T-cell (primary cell): ENCODE measurements at regions not wholly inside any gene's neighbourhood (a gene's known extent, or its start where the extent isn't known, plus 50 kb on each side); places are given as distances from the start of the nearest gene placed in this dataset.

Experiments
- ATAC-seq, 4 experiments: fragments of 200-7000 bp in 3 of 4; fragments of 150-1000 bp in 1 of 4; cut with Tn5 transposase; replicated peaks in 1 of 4; 1 replicate in 3 of 4; 2 replicates in 1 of 4; pipeline ENCODE4 v1.10.0; 2021; ENCODE audit warnings: moderate library complexity in 3 of 4, mild to moderate bottlenecking in 2 of 4, moderate number of reproducible peaks in 1 of 4
- CTCF ChIA-PET, 2 donors: fragments of 300-600 bp; sonication (Branson Sonifier 250); formaldehyde crosslinking; loops; one replicate each; lab custom pipeline; 2022; ENCODE audit warnings: antibody characterized with exemption in 2 of 2; lab: Charles Lee
- POLR2A ChIA-PET, 2 donors: fragments of 300-600 bp; sonication (Branson Sonifier 250); formaldehyde crosslinking; loops; one replicate each; lab custom pipeline; 2022; ENCODE audit warnings: antibody characterized with exemption in 2 of 2; lab: Charles Lee
- DNase-seq, 35 experiments: peaks; one replicate each; pipeline versions ENCODE4 v3.0.0 to v3.0.0-alpha.2; 2013 to 2023
- H3K27ac ChIP-seq: one replicate; pipeline ENCODE4 v1.5.1; 2013; ENCODE audit warnings: low read length
- H3K27me3 ChIP-seq, 2 experiments: replicated peaks in 1 of 2; 1 replicate in 1 of 2; 2 replicates in 1 of 2; pipeline versions ENCODE4 v1.6.1 to v1.7.0; 2013; ENCODE audit warnings: low read length in 1 of 2, mixed read lengths in 1 of 2; ENCODE audit not compliant: control insufficient read depth in 2 of 2, insufficient read depth in 2 of 2; ENCODE audit errors: extremely low read depth in 1 of 2
- H3K36me3 ChIP-seq, 2 donors: 1 replicate in 1 of 2; 2 replicates in 1 of 2; pipeline versions ENCODE4 v1.6.1 to v1.7.0; 2013; ENCODE audit warnings: low read length in 1 of 2; ENCODE audit not compliant: control insufficient read depth in 2 of 2, insufficient read depth in 1 of 2; ENCODE audit errors: extremely low read depth in 1 of 2
- H3K4me1 ChIP-seq, 2 experiments: 1 replicate in 1 of 2; 2 replicates in 1 of 2; pipeline versions ENCODE4 v1.6.1 to v1.7.0; 2013; ENCODE audit warnings: low read length in 2 of 2, mixed read lengths in 1 of 2; ENCODE audit not compliant: insufficient read depth in 2 of 2, control insufficient read depth in 1 of 2; ENCODE audit errors: extremely low read depth in 1 of 2
- H3K4me3 ChIP-seq, 2 donors: 1 replicate in 1 of 2; 2 replicates in 1 of 2; pipeline versions ENCODE4 v1.5.1 to v1.7.0; 2013; ENCODE audit warnings: mild to moderate bottlenecking in 2 of 2, low read length in 1 of 2, moderate library complexity in 1 of 2; ENCODE audit not compliant: control insufficient read depth in 1 of 2; ENCODE audit errors: extremely low read depth in 1 of 2
- H3K9me3 ChIP-seq: 2 replicates; pipeline ENCODE4 v1.7.0; 2013
- H3K27ac Mint-ChIP-seq, 2 donors: one replicate each; pipeline ENCODE4 v1.8.0; 2020 to 2021; ENCODE audit warnings: mild to moderate bottlenecking in 2 of 2, mixed read lengths in 2 of 2
- H3K27me3 Mint-ChIP-seq, 2 donors: one replicate each; pipeline ENCODE4 v1.8.0; 2021 to 2022; ENCODE audit warnings: mixed read lengths in 2 of 2
- H3K36me3 Mint-ChIP-seq: one replicate; pipeline ENCODE4 v1.8.0; 2021; ENCODE audit warnings: mixed read lengths
- H3K4me1 Mint-ChIP-seq, 3 donors: one replicate each; pipeline ENCODE4 v1.8.0; 2020 to 2022; ENCODE audit warnings: mixed read lengths in 3 of 3, mild to moderate bottlenecking in 1 of 3
- H3K4me3 Mint-ChIP-seq, 3 donors: one replicate each; pipeline ENCODE4 v1.8.0; 2020 to 2022; ENCODE audit warnings: mild to moderate bottlenecking in 3 of 3, mixed read lengths in 3 of 3, moderate library complexity in 3 of 3
- H3K9me3 Mint-ChIP-seq, 3 donors: one replicate each; pipeline ENCODE4 v1.8.0; 2020 to 2022; ENCODE audit warnings: mixed read lengths in 3 of 3
- WGBS: methylation state at CpG from one replicate; pipeline ENCODE4 v1.1.5; 2013; ENCODE audit warnings: missing lambda C conversion rate; ENCODE audit not compliant: insufficient coverage; 5-methylcytosine and 5-hydroxymethylcytosine counted together

GRCh38 chr1:187645651-187646050 is 816.9 kb downstream of the PLA2G4A start:
- no peak overlapping the region for H3K4me3 Mint-ChIP-seq
- Histone ChIP-seq H3K4me3 (no peak overlapping the region), H3K9me3 (no peaks in the 10 kb centered on the region), H3K27me3 (no peaks in the 10 kb centered on the region), H3K27ac (no peak overlapping the region), H3K36me3 (no peaks in the 10 kb centered on the region), H3K4me1 (no peaks in the 10 kb centered on the region)
- ATAC-seq (no peak), DNase-seq (no peak)
- no peak overlapping the region for H3K27ac Mint-ChIP-seq
- no peaks in the 10 kb centered on the region for H3K36me3 Mint-ChIP-seq
- ChIA-PET POLR2A (no interaction called here), CTCF (no interaction called here)
- peaks cover 2 to 4% (median 2%) of the 10 kb centered on the region in 3 donors for H3K9me3 Mint-ChIP-seq
- no peaks in the 10 kb centered on the region for H3K4me1 Mint-ChIP-seq
- no peaks in the 10 kb centered on the region for H3K27me3 Mint-ChIP-seq
- 46% methylated on average over 2 of the region's 2 CpGs for WGBS

DNA sequence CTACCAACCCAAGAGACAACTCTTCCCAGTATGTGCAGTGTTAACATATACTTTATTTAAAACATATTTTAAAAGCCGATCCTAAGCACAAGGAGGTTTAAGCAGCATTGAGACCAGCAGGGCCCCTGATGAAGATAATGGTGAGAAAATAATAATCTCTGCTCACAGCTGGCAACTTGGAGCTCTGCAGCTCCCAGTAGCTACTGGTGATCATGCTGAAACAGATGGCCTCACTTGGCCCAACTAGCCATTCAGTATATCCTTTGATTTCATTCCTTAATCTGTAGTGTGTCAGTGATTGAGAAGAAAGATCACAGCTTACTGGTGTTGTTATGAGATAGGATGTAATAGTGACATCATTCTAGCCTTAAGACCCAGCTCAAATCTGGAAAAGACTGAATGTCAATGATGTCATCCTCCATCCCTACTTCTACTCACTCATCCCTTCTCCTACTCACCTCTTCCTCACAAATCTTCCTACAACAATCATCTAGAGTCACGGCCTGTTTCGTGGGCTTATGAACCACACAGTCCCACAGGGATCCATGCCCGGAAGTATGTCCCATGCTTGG is 817.9 kb downstream of the PLA2G4A start:
- Mint-ChIP-seq H3K4me3 (no peak overlapping the region), H3K9me3 (peaks cover 0 to 4% (median 2%) of the 10 kb centered on the region in 3 donors), H3K27ac (no peak overlapping the region), H3K36me3 (no peaks in the 10 kb centered on the region), H3K4me1 (no peaks in the 10 kb centered on the region), H3K27me3 (no peaks in the 10 kb centered on the region)
- Histone ChIP-seq H3K4me3 (no peak overlapping the region), H3K4me1 (no peaks in the 10 kb centered on the region), H3K36me3 (no peaks in the 10 kb centered on the region), H3K9me3 (no peaks in the 10 kb centered on the region), H3K27ac (no peak overlapping the region), H3K27me3 (no peaks in the 10 kb centered on the region)
- ChIA-PET CTCF (no interaction called here), POLR2A (no interaction called here)
- no peak for DNase-seq
- WGBS: 100% methylated on average over 1 of the region's 4 CpGs
- ATAC-seq: no peak

DNA sequence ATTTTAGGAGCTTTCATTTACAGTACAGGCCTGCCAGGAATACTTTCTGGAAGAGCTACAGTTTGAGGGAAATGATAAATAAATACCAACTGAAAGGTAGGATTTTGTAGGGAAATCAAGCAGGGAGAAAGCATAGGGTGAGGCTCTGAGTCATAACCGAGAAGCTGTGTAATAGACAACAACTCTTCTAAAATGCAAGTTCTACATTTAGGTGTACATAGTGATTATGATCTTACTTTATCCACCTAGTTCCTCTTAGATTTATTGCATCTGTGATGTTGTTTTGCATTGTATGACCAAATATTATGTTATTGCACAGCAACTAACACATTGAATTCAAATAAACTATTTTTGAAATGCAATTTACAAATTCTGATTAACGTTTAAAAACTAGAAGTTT is 819.3 kb downstream of the PLA2G4A start:
- Mint-ChIP-seq H3K4me3 (no peak overlapping the region), H3K36me3 (no peaks in the 10 kb centered on the region), H3K27me3 (no peaks in the 10 kb centered on the region), H3K9me3 (peaks cover 0 to 4% (median 2%) of the 10 kb centered on the region in 3 donors), H3K27ac (no peak overlapping the region), H3K4me1 (no peaks in the 10 kb centered on the region)
- H3K4me1 ChIP-seq: no peaks in the 10 kb centered on the region
- ChIA-PET POLR2A (no interaction called here), CTCF (no interaction called here)
- no peak overlapping the region for H3K4me3 ChIP-seq
- no peaks in the 10 kb centered on the region for H3K27me3 ChIP-seq
- DNase-seq: no peak
- H3K36me3 ChIP-seq: no peaks in the 10 kb centered on the region
- H3K9me3 ChIP-seq: no peaks in the 10 kb centered on the region
- no peak for ATAC-seq
- WGBS: no CpG with 5 or more reads among the region's 2 CpGs
- H3K27ac ChIP-seq: no peak overlapping the region

GRCh38 chr1:187654635-187655034 is 825.9 kb downstream of the PLA2G4A start:
- no peaks in the 10 kb centered on the region for H3K27me3 Mint-ChIP-seq
- H3K27ac Mint-ChIP-seq: no peak overlapping the region
- Histone ChIP-seq H3K4me1 (no peaks in the 10 kb centered on the region), H3K36me3 (no peaks in the 10 kb centered on the region), H3K9me3 (no peaks in the 10 kb centered on the region), H3K4me3 (no peak overlapping the region), H3K27me3 (no peaks in the 10 kb centered on the region), H3K27ac (no peak overlapping the region)
- no peak for ATAC-seq
- H3K9me3 Mint-ChIP-seq: peaks cover 0 to 5% (median 0%) of the 10 kb centered on the region in 3 donors
- H3K36me3 Mint-ChIP-seq: no peaks in the 10 kb centered on the region
- H3K4me3 Mint-ChIP-seq: no peak overlapping the region
- H3K4me1 Mint-ChIP-seq: no peaks in the 10 kb centered on the region
- WGBS: no CpG with 5 or more reads among the region's 2 CpGs
- CTCF ChIA-PET: no interaction called here
- DNase-seq: no peak
- POLR2A ChIA-PET: no interaction called here

- no peaks in the 10 kb centered on the region for H3K4me1 Mint-ChIP-seq
Measured at GRCh38 chr1:187655104-187655503, 826.4 kb downstream of the PLA2G4A start.

DNA sequence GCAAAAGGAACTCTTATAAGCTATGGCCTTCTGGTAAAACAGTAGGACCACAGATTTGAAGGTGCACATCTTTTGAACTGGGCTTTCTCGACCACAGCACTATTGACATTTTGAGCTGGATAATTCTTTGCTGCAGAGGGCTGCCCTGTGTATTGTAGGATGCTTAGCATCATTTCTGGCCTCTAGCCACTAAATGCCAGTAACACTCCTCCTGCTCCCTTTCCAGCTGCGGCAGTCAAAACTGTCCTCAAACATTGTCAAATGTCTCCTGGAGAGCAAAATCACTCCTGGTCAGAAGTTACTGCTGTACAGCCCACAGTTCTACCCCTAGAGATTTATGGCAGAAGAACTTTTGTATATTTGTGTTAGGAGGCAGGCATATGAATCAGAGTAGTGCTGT is 836.7 kb downstream of the PLA2G4A start:
- Mint-ChIP-seq H3K36me3 (no peaks in the 10 kb centered on the region), H3K27me3 (no peaks in the 10 kb centered on the region), H3K4me3 (no peak overlapping the region), H3K4me1 (no peaks in the 10 kb centered on the region), H3K9me3 (peaks cover 0 to 6% (median 2%) of the 10 kb centered on the region in 3 donors), H3K27ac (no peak overlapping the region)
- no peaks in the 10 kb centered on the region for H3K4me1 ChIP-seq
- CTCF ChIA-PET: no interaction called here
- H3K4me3 ChIP-seq: no peak overlapping the region
- POLR2A ChIA-PET: no interaction called here
- ATAC-seq (no peak), DNase-seq (no peak)
- no peaks in the 10 kb centered on the region for H3K9me3 ChIP-seq
- no CpG with 5 or more reads among the region's 2 CpGs for whole genome bisulfite sequencing
- H3K36me3 ChIP-seq: no peaks in the 10 kb centered on the region
- H3K27ac ChIP-seq: no peak overlapping the region
- no peaks in the 10 kb centered on the region for H3K27me3 ChIP-seq

More at GRCh38 chr1:187655104-187655503, 826.4 kb downstream of the PLA2G4A start:
- Histone ChIP-seq H3K36me3 (no peaks in the 10 kb centered on the region), H3K27ac (no peak overlapping the region), H3K9me3 (no peaks in the 10 kb centered on the region), H3K4me3 (no peak overlapping the region), H3K27me3 (no peaks in the 10 kb centered on the region), H3K4me1 (no peaks in the 10 kb centered on the region)
- H3K36me3 Mint-ChIP-seq: no peaks in the 10 kb centered on the region
- POLR2A ChIA-PET: no interaction called here
- H3K4me3 Mint-ChIP-seq: no peak overlapping the region
- no peaks in the 10 kb centered on the region for H3K27me3 Mint-ChIP-seq
- no peak for ATAC-seq
- H3K9me3 Mint-ChIP-seq: peaks cover 0 to 5% (median 0%) of the 10 kb centered on the region in 3 donors
- H3K27ac Mint-ChIP-seq: no peak overlapping the region
- DNase-seq: no peak
- CTCF ChIA-PET: no interaction called here

GRCh38 chr1:187680823-187681222 is 852.1 kb downstream of the PLA2G4A start:
- CTCF ChIA-PET: no interaction called here
- Histone ChIP-seq H3K27me3 (no peaks in the 10 kb centered on the region), H3K27ac (no peak overlapping the region), H3K4me1 (no peaks in the 10 kb centered on the region), H3K4me3 (no peak overlapping the region), H3K36me3 (no peaks in the 10 kb centered on the region), H3K9me3 (no peaks in the 10 kb centered on the region)
- POLR2A ChIA-PET: no interaction called here
- ATAC-seq (no peak), DNase-seq (no peak)
- no peaks in the 10 kb centered on the region for H3K27me3 Mint-ChIP-seq
- H3K36me3 Mint-ChIP-seq: no peaks in the 10 kb centered on the region
- peaks cover 0 to 5% (median 4%) of the 10 kb centered on the region in 3 donors for H3K9me3 Mint-ChIP-seq
- 40% methylated on average over 1 of the region's 1 CpG for WGBS
- no peak overlapping the region for H3K4me3 Mint-ChIP-seq
- H3K4me1 Mint-ChIP-seq: no peaks in the 10 kb centered on the region
- no peak overlapping the region for H3K27ac Mint-ChIP-seq
